K562 (cell line): ENCODE measurements at regions not wholly inside any gene's neighbourhood (a gene's known extent, or its start where the extent isn't known, plus 50 kb on each side); places are given as distances from the start of the nearest gene placed in this dataset.

ENCODE experiments used
- ATF1 ChIP-seq, 2 experiments: fragments of 450-650 bp in 1 of 2; IDR thresholded peaks; 2 replicates each; pipeline ENCODE4 v1.6.1; 2016; ENCODE audit warnings: missing compliant biosample characterization in 1 of 2, missing genetic modification characterization in 1 of 2
- BCL6 ChIP-seq: fragments of 250-450 bp; sonication (Bioruptor Pico); IDR thresholded peaks from 2 replicates; pipeline ENCODE4 v1.4.0; 2020
- CUX1 ChIP-seq: fragments of 200-800 bp; sonication (Bioruptor generic); IDR thresholded peaks from 2 replicates; pipeline ENCODE4 v1.6.1; 2016; ENCODE audit warnings: missing genetic modification characterization, missing compliant biosample characterization
- GATAD2B ChIP-seq: fragments of 450-650 bp; IDR thresholded peaks from 2 replicates; pipeline ENCODE4 v1.6.1; 2017; ENCODE audit warnings: mild to moderate bottlenecking, borderline replicate concordance
- HNRNPH1 ChIP-seq: fragments of 200-400 bp; formaldehyde crosslinking; optimal IDR thresholded peaks from 2 replicates; pipeline ENCODE3; 2017; ENCODE audit warnings: low read depth, mild to moderate bottlenecking, low read length, moderate library complexity
- SMAD4 ChIP-seq: fragments of 250-450 bp; sonication (Bioruptor Pico); conservative IDR thresholded peaks from 2 replicates; pipeline ENCODE4 v1.8.0; 2021; ENCODE audit warnings: inconsistent platforms, mild to moderate bottlenecking, moderate library complexity
- STAT5B ChIP-seq: fragments of 250-450 bp; sonication (Bioruptor Pico); IDR thresholded peaks from 2 replicates; pipeline ENCODE4 v1.8.0; 2021; ENCODE audit warnings: mild to moderate bottlenecking, inconsistent platforms
- ZBTB1 ChIP-seq: sonication (generic); formaldehyde crosslinking; IDR thresholded peaks from 2 replicates; pipeline ENCODE4 v1.8.1; 2023; ENCODE audit warnings: missing genetic modification reagents, low read depth, mild to moderate bottlenecking, borderline replicate concordance
- ZNF24 ChIP-seq: fragments of 450-650 bp; IDR thresholded peaks from 2 replicates; pipeline ENCODE4 v1.6.1; 2016
- ZNF282 ChIP-seq: sonication (generic); formaldehyde crosslinking; IDR thresholded peaks from 2 replicates; pipeline ENCODE4 v1.8.1; 2023; ENCODE audit warnings: missing genetic modification reagents
- TF ChIP-seq, protein P1 (sequence below): sonication (generic); formaldehyde crosslinking; IDR thresholded peaks from 2 replicates; pipeline ENCODE4 v1.8.0; 2022; ENCODE audit warnings: mild to moderate bottlenecking, missing genetic modification reagents

DNA sequence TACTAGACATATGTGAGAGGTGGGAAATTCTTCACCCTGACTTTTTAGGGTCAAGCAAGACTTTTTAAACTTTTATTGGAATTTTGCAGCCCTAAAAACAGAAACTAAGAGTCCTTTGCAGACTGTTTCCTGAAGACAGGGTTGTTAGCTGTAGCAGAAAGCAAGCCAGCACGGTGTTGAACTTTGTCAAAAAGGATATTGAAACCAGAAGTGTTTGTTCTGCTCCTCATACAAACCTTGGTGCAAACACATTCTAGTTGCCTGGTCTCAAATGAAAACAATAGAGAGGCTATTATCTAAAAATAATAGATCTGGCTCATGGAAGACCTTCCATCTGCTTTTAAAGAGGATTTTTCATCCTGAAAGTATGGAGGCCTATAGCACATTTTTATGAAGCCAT lies 65.8 kb upstream of the IGFBP5 start (continued):
- no peak for TF ChIP-seq CUX1 (CRISPR knock-in tag)
- no peak for TF ChIP-seq HNRNPH1
- TF ChIP-seq GATAD2B, result no peak
- TF ChIP-seq, protein P1, sequence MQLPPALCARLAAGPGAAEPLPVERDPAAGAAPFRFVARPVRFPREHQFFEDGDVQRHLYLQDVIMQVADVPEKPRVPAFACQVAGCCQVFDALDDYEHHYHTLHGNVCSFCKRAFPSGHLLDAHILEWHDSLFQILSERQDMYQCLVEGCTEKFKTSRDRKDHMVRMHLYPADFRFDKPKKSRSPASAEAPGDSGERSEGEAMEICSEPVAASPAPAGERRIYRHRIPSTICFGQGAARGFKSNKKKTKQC (CRISPR knock-in tag), result no peak
- no peak for TF ChIP-seq ZBTB1 (CRISPR knock-in tag)
- no peak for TF ChIP-seq STAT5B (CRISPR knock-in tag)
- TF ChIP-seq ZNF24, result no peak
- no peak for TF ChIP-seq BCL6 (CRISPR knock-in tag)
- no peak for TF ChIP-seq ZNF282
- no peak for TF ChIP-seq SMAD4
- TF ChIP-seq ATF1 (CRISPR knock-in tag; IDR thresholded peaks at IDR 0.05), result no peak
- no peak for TF ChIP-seq ATF1 (tag; IDR thresholded peaks at IDR 0.05)
- TF ChIP-seq, all 486 proteins: peak for 0
